Non-pigmented ciliary epithelial cell (primary cell): ENCODE measurements at regions not wholly inside any gene's neighbourhood (a gene's known extent, or its start where the extent isn't known, plus 50 kb on each side); places are given as distances from the start of the nearest gene placed in this dataset.
"Not testable (repeated sequence)": the region's sequence is repeated elsewhere in the genome, so short reads cannot be mapped to it uniquely, and the experiment has no call there.

ENCODE experiments used
- DNase-seq: peaks from one replicate; pipeline ENCODE4 v3.0.0-alpha.2; 2010; ENCODE audit warnings: low read depth

DNA sequence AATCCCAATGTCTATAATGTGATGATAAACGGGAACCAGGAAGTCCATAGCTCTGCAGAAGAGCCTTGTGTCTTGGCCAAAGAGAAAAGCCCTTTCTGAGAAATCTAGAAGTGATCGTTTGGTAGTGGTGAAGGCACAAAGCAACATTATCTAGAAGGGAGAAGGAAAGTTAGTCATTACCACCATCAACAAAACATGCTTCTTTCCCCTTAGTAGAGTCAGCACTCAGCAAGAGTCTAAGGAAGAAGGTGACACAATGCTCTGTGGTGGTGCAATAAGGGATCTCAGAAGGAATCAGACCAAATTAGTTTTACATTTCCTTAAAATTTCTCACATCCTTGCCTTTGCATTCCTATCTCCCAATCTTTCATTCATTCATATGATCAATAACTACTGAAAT lies 134.4 kb upstream of the PRDX6 start:
- DNase-seq, result no peak

DNA sequence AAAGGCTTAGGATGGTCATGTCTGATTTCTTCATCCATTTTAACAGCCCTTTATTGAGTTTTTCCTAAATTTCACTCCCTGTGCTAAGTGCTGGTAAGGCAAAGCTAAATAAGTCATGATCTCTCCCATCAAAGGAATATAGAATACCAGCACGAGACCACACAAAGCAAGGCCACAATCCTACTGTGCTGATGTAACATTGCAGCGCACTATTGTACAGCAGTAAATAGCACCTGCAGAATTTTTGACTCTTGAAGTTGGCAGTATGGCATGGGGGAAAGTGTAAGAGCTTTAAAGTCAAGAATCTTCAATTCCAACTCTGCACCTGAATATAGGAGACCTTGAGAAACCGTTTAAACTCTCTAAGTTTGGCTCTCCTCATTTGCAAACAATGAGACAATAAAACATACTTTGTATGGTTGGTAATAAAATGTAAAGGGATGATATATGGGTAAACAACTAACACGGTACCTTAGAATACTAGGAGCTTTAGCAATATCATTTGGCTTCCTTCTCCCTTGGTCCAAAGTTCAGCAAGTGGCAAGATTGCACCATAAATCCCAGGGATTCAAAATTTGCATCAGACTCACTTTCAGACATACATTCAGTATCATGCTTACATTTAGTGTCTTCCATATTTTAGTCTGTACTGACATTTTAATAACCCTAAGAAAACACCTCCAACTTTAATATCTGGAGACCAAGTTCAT lies 132.9 kb upstream of the PRDX6 start:
- no peak for DNase-seq

DNA sequence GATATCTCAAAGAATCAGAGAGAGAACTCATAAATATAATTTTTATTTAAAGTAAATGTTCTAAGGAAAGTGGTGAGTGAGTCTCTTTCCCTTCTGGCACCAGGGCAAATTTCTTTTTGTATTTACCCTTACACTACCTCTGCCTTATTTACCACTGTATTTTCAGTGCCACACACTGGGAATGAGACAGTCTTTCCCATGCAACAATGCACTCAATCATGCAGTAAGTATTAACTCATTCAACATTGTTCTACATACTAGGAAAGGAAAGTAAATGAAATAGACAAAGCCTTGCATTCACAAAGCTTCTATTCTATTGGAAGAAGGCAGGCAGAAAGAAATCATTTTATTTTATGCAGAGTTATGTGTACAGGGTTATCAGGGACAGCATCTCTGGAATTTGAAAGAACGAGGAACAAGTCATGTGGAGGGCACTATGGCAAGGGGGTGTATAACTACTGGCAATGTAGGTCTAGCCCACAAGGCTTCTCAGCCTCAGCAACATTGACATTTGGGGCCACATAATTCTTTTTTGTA lies 129.8 kb upstream of the PRDX6 start:
- DNase-seq, result no peak

- not testable (repeated sequence) for DNase-seq
These were observed 124.5 kb upstream of the PRDX6 start for GRCh38 chr1:173352635-173353034.

- DNase-seq, result no peak
These were observed 123.8 kb upstream of the PRDX6 start for GRCh38 chr1:173353350-173353749.

GRCh38 chr1:173354937-173355280 lies 122.2 kb upstream of the PRDX6 start:
- DNase-seq, result no peak

DNA sequence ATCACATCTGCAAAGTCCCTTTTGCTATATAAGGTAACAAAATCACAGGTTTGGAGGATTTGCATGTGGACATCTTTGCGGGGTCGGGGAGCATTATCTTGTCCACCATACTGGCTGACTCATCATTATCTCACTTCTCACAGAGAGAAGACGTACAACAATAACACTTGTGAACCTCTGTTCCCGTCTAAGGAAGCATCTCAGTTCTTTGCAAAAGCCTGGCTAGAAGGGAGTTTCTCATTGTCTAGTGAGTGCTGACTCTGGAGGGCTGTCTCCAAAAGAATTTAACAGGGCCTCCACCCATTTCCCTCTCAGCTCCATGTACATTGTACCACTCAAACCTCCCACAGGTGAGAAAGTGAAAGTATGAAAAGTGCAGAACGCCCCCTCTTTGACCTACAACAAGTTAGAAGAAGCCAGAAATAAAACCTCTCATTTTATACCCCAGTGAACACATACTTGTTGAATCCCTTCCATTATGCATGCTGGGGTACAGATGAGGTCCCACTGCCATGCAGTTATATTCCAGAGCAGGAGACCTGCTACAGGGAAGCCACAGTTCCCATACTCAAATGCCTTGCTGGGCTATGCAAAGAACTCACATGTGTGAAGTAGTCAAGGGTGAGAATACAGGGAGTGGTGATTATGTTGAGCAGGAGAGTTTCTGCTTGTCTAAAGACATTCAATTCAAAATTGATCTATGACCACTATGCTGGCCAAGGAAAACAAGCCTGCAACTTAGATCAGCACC lies 121.7 kb upstream of the PRDX6 start:
- DNase-seq, result no peak

GRCh38 chr1:173356191-173356762 lies 120.9 kb upstream of the PRDX6 start:
- DNase-seq, result peak; percentile 19

- no peak for DNase-seq
These were observed 116.6 kb upstream of the PRDX6 start for GRCh38 chr1:173360487-173361063.

DNA sequence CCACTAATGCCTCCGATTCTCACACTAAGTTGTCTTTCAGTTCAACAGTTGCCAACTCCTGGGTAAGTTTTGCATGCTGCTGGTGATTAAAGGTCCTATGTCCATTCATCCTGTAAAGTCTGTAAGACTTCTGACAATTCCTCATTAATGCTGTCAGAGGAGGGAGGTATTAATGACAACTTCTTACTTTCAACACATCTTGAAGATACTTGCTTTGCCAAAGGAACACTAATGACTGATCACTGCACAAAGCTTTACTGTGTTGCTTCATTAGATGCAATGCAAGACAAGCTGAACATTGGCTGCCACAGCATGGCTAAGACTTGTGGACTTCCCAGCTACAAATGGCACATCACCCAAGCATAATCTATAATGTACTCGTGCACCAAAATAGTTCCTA lies 114.6 kb upstream of the PRDX6 start:
- DNase-seq, result no peak

- no peak for DNase-seq
These were observed 112.3 kb upstream of the PRDX6 start for GRCh38 chr1:173364827-173365226.

DNA sequence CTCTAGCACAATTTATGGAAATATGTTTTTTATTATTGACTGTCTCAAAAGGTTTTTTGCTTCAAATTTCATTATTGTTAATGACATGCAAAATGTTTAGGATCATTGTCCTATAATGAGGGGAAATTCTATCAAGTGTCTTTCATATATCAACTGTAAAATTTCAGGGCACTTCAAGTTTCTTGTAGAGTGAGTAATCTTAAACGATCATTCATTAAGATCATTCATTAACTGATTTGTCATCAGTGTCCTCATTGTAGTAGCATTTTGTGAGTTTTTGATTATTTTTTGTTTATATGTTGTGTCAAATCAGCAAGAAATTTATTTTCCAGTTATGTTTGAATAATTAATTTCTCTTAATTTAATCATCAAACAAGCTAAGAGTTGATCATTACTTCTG lies 111.8 kb upstream of the PRDX6 start:
- no peak for DNase-seq

GRCh38 chr1:173367136-173367535 lies 110.0 kb upstream of the PRDX6 start:
- no peak for DNase-seq

DNA sequence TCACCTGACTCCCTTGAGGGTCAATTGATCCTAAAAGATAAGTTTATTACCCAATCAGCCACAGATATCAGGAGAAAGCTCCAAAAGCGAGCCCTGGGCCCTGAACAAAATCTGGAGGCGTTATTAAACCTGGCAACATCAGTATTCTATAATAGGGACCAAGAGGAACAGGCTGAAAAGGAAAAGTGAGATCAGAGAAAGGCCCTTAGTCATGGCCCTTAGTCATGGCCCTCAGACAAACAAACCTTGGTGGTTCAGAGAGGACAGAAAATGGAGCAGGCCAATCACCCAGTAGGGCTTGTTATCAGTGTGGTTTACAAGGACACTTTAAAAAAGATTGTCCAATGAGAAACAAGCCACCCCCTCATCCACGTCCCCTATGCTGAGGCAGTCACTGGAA lies 106.5 kb upstream of the PRDX6 start:
- not testable (repeated sequence) for DNase-seq

DNA sequence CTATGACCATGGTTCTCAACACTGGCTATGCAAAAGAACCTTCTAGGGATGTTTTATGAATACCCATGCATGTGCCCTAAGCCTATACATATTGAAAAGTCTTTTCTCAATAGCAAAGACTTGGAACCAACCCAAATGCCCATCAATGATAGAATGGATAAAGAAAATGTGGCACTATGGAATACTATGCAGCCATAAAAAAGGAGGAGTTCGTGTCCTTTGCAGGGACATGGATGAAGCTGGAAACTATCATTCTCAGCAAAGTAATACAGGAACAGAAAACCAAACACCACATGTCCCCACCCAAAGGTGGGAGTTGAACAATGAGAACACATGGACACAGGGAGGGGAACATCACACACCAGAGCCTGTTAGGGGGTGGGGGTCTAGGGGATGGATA lies 101.1 kb upstream of the PRDX6 start:
- DNase-seq, result not testable (repeated sequence)

DNA sequence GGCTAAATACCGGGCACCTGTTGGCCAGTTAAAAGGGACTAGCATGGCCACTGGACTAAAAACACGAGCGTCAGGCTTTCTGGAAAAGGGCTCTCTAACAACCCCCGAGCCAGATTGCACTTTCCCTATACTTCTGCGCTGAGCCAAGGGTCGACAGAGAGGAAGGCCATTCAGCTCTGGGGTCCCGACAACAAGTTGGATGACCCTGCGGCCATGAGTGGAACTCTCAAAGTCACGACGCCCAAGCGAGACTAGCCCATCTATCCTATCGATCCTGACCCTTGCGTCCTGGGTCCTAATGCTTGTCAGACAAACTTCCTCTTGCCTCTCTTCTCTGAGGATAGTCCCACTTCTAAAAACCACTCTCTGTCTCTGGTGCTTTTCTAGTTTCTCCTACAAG lies 99.9 kb upstream of the PRDX6 start:
- no peak for DNase-seq

DNA sequence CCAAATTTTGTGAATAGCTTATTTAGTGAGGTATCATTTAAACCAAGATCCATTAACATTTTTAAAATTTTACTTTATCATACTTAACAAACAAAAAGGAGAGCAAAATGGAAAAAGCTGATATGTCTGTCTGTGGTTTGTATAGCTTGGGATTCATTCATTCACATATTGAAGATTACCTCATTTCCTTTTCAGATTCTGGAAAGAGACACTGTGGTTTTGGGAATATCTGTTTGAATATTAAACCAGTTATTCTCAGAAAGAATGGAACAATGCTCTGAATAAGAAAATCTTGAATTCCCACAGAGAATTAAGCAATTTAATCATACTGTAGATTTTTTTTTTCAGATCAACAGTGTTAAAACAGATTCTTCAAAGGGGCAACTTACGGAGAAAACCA lies 93.8 kb upstream of the PRDX6 start:
- DNase-seq, result peak; percentile 22

DNA sequence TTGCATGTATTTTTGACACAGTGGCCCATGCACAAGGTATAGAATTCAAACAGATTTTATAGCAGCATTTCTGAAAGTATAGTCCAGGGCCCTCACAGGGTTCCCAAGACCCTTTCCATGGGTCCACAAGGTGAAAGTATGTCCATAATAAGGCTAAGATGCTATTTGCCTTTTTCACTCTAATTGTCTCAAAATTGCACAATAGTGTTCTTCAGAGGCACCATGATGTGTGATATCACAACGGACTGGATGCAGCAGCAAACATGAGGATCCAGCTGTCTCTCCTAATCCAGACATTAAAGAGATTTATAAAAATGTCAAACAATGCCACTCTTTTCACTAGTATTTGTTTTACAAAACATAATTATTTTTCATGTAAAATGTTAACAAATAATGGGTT lies 88.8 kb upstream of the PRDX6 start:
- no peak for DNase-seq

GRCh38 chr1:173392895-173393658 lies 84.1 kb upstream of the PRDX6 start:
- DNase-seq, result peak; percentile 91

- DNase-seq, result peak; percentile 79
These were observed 83.5 kb upstream of the PRDX6 start for GRCh38 chr1:173393659-173394000.

DNA sequence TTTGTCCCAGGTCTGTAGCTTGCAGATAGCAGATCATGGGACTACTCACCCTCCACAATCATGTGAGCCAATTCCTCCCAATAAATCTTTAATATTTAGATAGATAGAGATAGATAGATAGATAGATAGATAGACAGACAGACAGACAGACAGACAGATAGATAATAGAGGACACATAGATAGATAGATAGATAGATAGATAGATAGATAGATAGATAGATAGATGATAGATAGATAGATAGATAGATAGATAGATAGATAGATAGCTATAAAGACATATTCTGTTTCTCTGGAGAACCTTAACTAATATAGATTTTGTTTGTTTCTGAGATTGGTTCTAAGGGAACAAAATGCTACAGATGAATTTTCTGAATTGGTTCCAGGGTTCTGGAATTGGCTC lies 82.3 kb upstream of the PRDX6 start:
- not testable (repeated sequence) for DNase-seq

DNA sequence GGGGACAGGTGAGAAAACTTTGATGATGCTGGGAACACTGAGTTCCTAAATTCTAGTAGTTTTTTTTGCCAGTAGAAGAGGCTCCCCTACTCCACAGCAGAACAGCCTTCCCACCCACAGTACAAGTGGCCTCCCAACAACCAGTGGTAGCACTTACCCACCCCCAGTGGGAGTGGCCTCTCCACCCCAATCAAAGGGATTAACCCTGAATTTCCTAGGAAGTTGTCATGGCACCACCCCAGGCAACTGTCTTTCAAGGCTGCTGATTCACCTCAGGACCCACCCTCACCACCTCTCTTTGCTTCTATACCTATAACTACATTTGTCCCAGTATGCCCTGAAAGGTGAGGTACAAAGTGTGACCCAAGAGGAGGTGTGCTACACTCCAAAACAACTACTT lies 81.4 kb upstream of the PRDX6 start:
- no peak for DNase-seq
